NCI-H446 (cell line): ENCODE measurements at regions not wholly inside any gene's neighbourhood (a gene's known extent, or its start where the extent isn't known, plus 50 kb on each side); places are given as distances from the start of the nearest gene placed in this dataset.
"Not testable (repeated sequence)": the region's sequence is repeated elsewhere in the genome, so short reads cannot be mapped to it uniquely, and the experiment has no call there.

Experiments used
- DNase-seq, 2 experiments: peaks; one replicate each; lab custom pipeline; 2025; lab: John Stamatoyannopoulos, UW

- DNase-seq = not testable (repeated sequence)
These were observed 50.4 kb upstream of the TTC34 start for GRCh38 chr1:2851918-2852317.

DNA sequence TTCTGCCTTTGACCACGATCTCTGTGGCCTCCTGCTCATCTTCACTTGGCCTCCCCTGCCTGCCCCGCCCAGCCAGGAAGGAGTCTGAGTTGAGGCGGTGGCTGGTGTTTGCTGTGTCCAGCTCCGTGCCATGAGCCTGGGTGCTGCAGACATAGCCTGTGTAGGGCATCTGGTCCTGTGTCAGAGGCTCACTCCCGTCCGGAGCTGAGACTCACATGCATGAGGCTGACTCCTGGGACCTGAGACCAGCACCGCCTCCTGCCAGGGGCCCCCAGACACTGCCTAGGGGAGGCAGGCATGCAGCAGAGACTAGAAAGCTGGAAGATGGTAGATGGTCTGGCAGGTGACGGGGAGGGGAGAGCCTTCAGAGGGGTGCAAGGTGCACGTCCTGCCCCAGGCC is 52.2 kb upstream of the TTC34 start:
- DNase-seq = no peak

DNA sequence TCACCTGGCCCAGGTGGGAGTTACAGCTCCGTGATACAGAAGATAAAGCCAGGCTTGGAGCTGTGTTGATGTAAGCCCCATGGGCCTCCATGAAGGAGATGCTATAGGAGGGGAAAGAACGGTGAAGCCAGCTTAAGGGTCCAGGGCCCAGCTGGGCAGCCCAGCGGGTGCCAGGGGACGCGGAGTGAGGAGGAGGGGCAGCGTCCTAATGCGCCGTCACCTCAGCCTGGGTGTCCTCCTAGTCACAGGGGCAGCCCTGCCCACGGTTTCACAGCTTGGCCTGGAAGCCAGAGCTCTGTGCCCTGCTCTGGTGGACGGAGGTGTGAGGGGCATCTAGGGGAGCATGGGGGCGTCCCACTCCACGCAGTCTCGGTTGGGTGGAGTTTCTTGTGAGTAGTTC is 52.7 kb upstream of the TTC34 start:
- DNase-seq = no peak

GRCh38 chr1:2854611-2855010 is 53.1 kb upstream of the TTC34 start:
- no peak for DNase-seq

- no peak for DNase-seq
These were observed 53.9 kb upstream of the TTC34 start for GRCh38 chr1:2855206-2856065.

DNA sequence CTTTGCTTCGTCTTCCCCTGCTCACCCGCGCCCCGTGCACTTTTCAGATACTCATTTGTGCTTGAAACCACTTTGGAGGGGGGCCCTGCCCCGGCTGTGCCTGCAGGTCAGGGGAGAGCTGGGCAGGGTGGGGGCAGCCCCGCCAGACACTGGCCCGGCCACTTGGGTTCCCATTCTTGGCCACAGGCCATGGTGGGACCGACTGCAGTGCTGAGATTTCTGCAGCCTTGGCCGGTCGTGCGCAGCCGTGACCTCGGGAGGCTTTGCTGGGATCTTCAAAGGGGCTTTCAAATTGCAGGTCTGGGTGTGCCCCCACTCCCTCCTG is 54.5 kb upstream of the TTC34 start:
- DNase-seq = no peak

- no peak for DNase-seq
These were observed 55.3 kb upstream of the TTC34 start for GRCh38 chr1:2856676-2857375.

DNA sequence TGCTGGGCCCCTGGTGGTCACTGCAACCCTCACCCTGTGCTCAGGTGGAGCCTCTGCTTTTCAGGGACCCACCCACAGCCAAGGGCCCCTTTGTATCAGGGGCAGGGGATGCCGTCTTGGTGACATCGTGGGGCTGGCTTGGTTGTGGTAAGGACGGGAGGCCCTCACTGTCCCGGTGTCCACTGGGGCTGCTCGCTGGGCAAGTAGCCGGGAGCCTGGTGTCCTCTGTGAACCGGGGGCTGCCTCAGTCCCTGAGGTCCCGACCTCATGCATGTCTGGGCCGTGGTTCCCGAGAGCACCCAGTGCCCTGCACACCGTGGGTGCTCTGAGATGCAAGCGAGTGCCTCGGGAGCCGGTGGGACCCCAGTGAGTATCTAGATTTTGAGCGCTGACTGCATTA is 56.0 kb upstream of the TTC34 start:
- DNase-seq = no peak

- DNase-seq = no peak
These were observed 57.2 kb upstream of the TTC34 start for GRCh38 chr1:2858676-2859075.

DNA sequence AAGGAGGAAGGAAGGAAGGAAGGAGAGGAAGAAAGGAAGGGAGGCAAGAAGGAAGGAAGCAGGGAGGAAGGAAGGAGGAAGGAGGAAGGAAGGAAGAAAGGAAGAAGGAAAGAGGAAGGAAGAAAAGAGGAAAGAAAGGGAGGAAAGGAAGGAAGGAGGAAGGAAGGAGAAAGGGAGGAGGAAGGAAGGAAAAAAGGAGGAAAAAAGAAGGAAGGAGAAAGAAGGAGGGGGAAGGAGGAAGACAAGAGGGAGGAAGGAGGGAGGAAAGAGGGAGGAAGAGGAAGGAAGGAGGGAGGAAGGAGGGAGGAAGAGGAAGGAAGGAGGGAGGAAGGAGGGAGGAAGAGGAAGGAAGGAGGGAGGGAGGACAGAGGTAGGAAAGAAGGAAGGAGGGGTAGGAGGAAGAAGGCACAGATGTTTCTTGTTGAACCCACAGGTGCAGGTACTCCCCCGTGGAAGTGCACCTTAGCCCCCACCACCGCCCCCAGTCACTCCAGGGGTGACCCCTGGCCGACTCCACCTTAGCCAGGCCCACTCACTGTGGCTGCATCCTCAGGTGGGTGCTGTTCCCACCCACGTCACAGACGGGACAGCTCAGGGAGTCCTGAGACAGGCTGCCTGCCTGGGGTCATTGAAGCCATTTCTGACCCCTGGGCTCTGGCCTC is 57.9 kb upstream of the TTC34 start:
- DNase-seq = no peak

- DNase-seq = no peak
These were observed 58.5 kb upstream of the TTC34 start for GRCh38 chr1:2859881-2860430.

GRCh38 chr1:2860476-2861142 is 59.1 kb upstream of the TTC34 start:
- DNase-seq = no peak

DNA sequence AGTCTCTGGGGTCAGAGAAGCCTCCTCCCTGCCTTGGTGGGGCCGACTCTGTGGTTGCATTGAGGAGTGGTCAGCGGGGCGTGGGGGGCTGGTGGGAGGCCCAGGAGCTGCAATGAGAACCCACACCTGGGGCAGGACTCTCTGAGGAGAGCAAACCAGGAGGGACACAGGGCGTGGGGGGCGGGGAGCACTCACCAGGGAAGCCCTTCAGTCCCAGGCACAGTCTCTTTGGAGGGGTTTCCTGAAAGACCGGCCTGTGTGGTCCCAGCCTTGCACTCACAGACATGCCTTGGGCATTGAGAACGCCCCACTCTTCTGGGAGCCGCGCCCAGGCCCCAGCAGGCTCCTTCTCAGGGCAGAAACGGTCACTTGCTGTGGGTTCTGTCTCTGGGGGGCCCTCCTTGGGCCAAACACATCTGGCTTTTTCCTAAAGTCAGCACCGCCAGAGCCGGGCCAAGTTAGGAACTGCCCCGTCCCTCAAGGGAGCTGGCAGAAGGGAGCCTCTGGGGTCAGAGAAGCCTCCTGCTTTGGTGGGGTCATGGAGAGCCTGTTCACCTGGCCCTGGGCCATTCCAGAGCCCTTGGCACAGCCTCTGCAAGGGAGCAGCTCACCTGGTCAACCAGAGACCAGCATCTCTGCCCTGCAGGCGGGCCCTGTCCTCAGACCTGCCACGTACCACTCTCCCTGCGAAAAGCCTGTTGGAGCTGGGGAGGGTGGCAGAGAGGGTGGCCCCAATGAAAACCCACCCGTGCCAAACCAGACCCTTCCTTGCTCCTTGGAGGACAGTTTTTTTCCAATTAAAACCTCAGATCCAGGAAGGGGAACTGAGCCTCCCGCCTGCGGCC is 59.9 kb upstream of the TTC34 start:
- no peak for DNase-seq

DNA sequence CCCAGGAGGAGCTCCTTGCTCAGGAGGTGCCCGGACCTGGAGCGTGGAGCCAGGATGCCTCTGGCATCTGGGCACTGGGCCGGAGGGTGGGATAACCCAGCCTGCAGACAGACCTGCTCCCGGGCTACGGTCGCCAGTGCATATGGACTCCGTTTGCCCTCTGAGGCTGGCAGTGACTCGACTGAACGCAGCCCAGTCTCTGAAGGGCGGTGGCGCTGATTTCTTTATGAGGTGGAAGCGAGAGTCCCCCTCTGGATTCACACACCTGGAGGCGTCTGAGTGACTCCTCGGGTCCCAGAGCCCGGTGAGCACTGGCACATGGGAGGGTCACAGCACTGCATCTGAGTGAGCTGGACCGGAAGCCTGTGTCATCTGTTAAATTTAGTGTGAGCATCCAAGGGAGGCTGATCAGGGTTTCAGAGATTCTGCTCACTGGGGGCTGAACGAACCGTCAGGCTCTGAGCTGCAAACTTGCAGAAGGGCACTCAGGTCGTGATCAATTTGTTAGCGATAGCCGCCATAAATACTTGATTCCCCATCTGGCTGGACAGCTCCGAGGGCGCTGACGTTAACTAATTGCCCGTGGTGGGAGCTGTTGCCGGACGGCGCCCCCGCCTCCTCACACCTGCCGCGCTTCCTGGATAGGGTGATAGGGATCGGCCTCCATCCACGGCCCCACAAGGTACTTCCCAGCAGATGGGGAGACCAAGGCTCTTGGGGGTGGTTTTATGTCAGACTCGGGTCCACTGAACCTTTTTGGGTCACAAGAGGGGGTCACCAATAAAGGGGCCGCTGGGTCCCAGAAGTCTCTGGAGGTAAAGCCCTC is 60.7 kb upstream of the TTC34 start:
- no peak for DNase-seq

DNA sequence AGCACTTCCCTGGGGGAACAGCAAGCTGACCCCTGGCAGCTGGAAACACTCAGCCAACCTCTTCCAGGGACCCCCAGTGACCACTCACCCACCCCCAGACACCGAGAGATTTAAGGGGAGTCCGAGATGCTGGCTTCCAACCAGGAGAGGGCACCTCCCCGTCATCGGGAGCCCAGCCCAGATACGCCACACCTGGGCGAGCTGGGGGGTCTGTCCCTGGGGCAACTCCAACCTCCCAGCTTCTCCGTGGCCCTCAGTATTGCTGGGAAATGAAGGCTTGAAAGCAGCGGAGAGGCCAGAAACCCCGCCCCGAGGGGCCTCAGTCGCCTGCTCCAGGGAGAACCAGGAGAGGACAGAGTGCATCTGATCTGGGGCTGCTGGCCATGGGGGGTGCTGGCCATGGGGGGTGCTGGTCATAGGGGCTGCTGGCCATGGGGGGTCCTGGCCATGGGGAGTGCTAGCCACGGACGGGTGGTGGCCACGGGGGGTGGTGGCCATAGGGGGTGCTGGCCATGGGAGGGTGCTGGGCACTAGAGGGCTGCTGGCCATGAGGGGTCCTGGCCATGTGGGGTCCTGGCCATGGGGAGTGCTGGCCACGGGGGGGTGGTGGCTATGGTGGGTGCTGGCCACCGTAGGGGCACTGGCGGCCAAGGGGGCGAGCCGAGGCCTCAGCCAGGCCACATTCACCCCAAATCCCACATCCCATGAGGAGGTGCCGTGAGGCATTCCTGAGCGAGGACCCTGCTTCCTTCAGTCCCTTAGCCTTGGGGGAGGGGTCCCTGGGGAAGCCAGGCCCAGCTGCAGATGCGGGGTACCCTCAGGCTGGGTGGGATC is 61.5 kb upstream of the TTC34 start:
- no peak for DNase-seq

DNA sequence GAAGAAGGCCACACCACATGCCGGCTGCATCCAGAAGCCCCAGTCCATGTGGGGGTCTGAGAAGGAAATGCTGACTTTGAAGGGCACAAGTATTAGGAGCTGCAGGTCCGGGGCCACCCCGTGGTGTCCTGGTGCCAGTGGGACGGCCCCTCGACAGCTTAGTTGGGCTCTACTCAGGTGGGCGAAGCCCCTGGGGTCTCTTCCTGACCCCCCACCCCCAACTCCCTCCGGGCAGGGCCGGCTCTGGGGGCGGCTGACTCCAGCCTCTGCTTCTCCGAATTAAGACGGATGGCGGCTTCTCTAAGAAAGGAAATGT is 62.1 kb upstream of the TTC34 start:
- no peak for DNase-seq

DNA sequence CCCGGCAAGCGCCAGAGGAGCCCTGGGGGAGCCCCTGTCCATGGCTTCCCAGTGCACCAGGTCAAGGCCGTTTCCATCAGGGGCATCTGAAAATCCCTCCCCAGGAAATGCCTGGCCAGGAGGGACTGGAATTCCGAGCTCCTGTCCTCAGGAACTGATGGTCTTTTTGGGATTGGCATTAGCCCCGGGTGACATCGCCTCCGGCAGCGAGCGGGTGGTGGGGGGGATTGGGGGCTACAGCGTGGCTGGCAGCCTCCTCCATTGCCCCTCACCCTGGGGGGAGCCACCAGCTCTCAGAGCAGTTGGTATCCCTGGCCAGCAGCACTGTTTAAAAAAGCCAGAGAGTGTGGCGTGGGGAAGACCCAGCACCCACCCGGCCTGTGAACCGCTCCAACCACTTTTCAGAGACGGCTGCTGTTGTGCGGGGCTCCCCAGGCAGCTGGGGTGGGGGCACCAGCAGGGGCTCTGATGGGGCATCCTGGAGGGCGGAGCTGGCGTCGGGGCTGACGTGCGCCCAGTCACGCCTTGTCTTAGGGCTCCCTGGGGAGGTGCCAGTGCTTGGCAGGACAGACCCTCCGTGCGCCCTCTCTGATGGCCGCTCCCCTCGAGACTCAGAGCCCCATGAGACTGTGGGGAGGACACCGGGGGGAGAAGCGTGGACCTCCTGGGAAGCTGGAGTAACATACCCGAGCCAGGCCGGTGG is 62.9 kb upstream of the TTC34 start:
- DNase-seq = no peak

GRCh38 chr1:2865000-2865399 is 63.5 kb upstream of the TTC34 start:
- no peak for DNase-seq
